IgD-negative memory B cell (primary cell): ENCODE measurements at regions not wholly inside any gene's neighbourhood (a gene's known extent, or its start where the extent isn't known, plus 50 kb on each side); places are given as distances from the start of the nearest gene placed in this dataset.
A peak's percentile ranks its signal among the peaks of the same experiment; 100 is the strongest.
"Not testable (repeated sequence)": the region's sequence is repeated elsewhere in the genome, so short reads cannot be mapped to it uniquely, and the experiment has no call there.

Source experiments
- H3K27ac Mint-ChIP-seq, 3 donors: one replicate each; pipeline ENCODE4 v1.8.0; 2020 to 2022; ENCODE audit warnings: mild to moderate bottlenecking in 3 of 3, mixed read lengths in 3 of 3, moderate library complexity in 1 of 3
- H3K27me3 Mint-ChIP-seq: one replicate; pipeline ENCODE4 v1.8.0; 2021; ENCODE audit warnings: mixed read lengths
- H3K36me3 Mint-ChIP-seq: one replicate; pipeline ENCODE4 v1.8.0; 2020; ENCODE audit warnings: mild to moderate bottlenecking, mixed read lengths
- H3K4me1 Mint-ChIP-seq, 3 donors: one replicate each; pipeline ENCODE4 v1.8.0; 2020 to 2022; ENCODE audit warnings: mixed read lengths in 3 of 3, mild to moderate bottlenecking in 1 of 3
- H3K4me3 Mint-ChIP-seq, 4 donors: one replicate each; pipeline ENCODE4 v1.8.0; 2020 to 2022; ENCODE audit warnings: mild to moderate bottlenecking in 4 of 4, mixed read lengths in 4 of 4, moderate library complexity in 3 of 4
- H3K9me3 Mint-ChIP-seq, 3 donors: one replicate each; pipeline ENCODE4 v1.8.0; 2020 to 2021; ENCODE audit warnings: mixed read lengths in 3 of 3, mild to moderate bottlenecking in 1 of 3

- H3K9me3 Mint-ChIP-seq, result no peaks in the 10 kb centered on the region
- peak overlapping the region; percentile 30 to 73 (median 56) for H3K4me3 Mint-ChIP-seq
- peak overlapping the region in 1 of 3 donors; percentile 59 for H3K27ac Mint-ChIP-seq
- peaks cover 8% of the 10 kb centered on the region for H3K27me3 Mint-ChIP-seq
- H3K4me1 Mint-ChIP-seq, result peaks cover 0 to 4% (median 2%) of the 10 kb centered on the region in 3 donors
- H3K36me3 Mint-ChIP-seq, result no peaks in the 10 kb centered on the region
Observed at GRCh38 chr14:106276326-106277267, 750.2 kb downstream of the TMEM121 start.

- peak overlapping the region in 1 of 3 donors; percentile 39 for H3K27ac Mint-ChIP-seq
Observed at GRCh38 chr14:106277503-106277902, 751.1 kb downstream of the TMEM121 start.

GRCh38 chr14:106280876-106281275, 754.5 kb downstream of the TMEM121 start:
- Mint-ChIP-seq H3K36me3 (no peaks in the 10 kb centered on the region), H3K27ac (no peak overlapping the region), H3K9me3 (no peaks in the 10 kb centered on the region), H3K4me1 (peaks cover 0 to 4% (median 2%) of the 10 kb centered on the region in 3 donors), H3K4me3 (no peak overlapping the region), H3K27me3 (peaks cover 6% of the 10 kb centered on the region)

More at GRCh38 chr14:106277503-106277902, 751.1 kb downstream of the TMEM121 start:
- Mint-ChIP-seq H3K9me3 (no peaks in the 10 kb centered on the region), H3K27me3 (peaks cover 8% of the 10 kb centered on the region), H3K4me3 (peak overlapping the region; percentile 30 to 73 (median 57)), H3K4me1 (peaks cover 0 to 4% (median 2%) of the 10 kb centered on the region in 3 donors), H3K36me3 (no peaks in the 10 kb centered on the region)

- Mint-ChIP-seq H3K36me3 (no peaks in the 10 kb centered on the region), H3K9me3 (no peaks in the 10 kb centered on the region), H3K27ac (no peak overlapping the region), H3K27me3 (no peaks in the 10 kb centered on the region), H3K4me1 (no peaks in the 10 kb centered on the region), H3K4me3 (no peak overlapping the region)
Observed at GRCh38 chr14:106286697-106287290, 760.4 kb downstream of the TMEM121 start.

- no peaks in the 10 kb centered on the region for H3K9me3 Mint-ChIP-seq
- no peak overlapping the region for H3K27ac Mint-ChIP-seq
- H3K4me1 Mint-ChIP-seq, result no peaks in the 10 kb centered on the region
- H3K36me3 Mint-ChIP-seq, result no peaks in the 10 kb centered on the region
- no peak overlapping the region for H3K4me3 Mint-ChIP-seq
- H3K27me3 Mint-ChIP-seq, result no peaks in the 10 kb centered on the region
Observed at GRCh38 chr14:106287506-106287905, 761.1 kb downstream of the TMEM121 start.

GRCh38 chr14:106291626-106292025, 765.2 kb downstream of the TMEM121 start:
- H3K4me3 Mint-ChIP-seq, result no peak overlapping the region
- H3K4me1 Mint-ChIP-seq, result no peaks in the 10 kb centered on the region
- no peaks in the 10 kb centered on the region for H3K36me3 Mint-ChIP-seq
- H3K27ac Mint-ChIP-seq, result no peak overlapping the region
- H3K9me3 Mint-ChIP-seq, result no peaks in the 10 kb centered on the region
- H3K27me3 Mint-ChIP-seq, result peaks cover 4% of the 10 kb centered on the region

GRCh38 chr14:106294324-106294723, 767.9 kb downstream of the TMEM121 start:
- Mint-ChIP-seq H3K27ac (no peak overlapping the region), H3K9me3 (peaks cover 0 to 4% (median 0%) of the 10 kb centered on the region in 3 donors), H3K27me3 (peaks cover 4% of the 10 kb centered on the region), H3K4me1 (peaks cover 2 to 7% (median 6%) of the 10 kb centered on the region in 3 donors), H3K4me3 (no peak overlapping the region), H3K36me3 (no peaks in the 10 kb centered on the region)

- peaks cover 4 to 15% (median 11%) of the 10 kb centered on the region in 3 donors for H3K4me1 Mint-ChIP-seq
- not testable (repeated sequence) for H3K27me3 Mint-ChIP-seq, H3K9me3 Mint-ChIP-seq, H3K27ac Mint-ChIP-seq, H3K36me3 Mint-ChIP-seq
- H3K4me3 Mint-ChIP-seq, result peak overlapping the region in 1 of 4 donors; percentile 34
Observed at GRCh38 chr14:106300951-106301510, 774.6 kb downstream of the TMEM121 start.

- H3K27ac Mint-ChIP-seq, H3K9me3 Mint-ChIP-seq, H3K36me3 Mint-ChIP-seq, H3K27me3 Mint-ChIP-seq: not testable (repeated sequence)
- H3K4me3 Mint-ChIP-seq, result peak overlapping the region in 1 of 4 donors; percentile 34
- peaks cover 4 to 15% (median 11%) of the 10 kb centered on the region in 3 donors for H3K4me1 Mint-ChIP-seq
Observed at GRCh38 chr14:106301609-106302008, 775.2 kb downstream of the TMEM121 start.

GRCh38 chr14:106302661-106303060, 776.3 kb downstream of the TMEM121 start:
- no peaks in the 10 kb centered on the region for H3K27me3 Mint-ChIP-seq
- H3K27ac Mint-ChIP-seq, result no peak overlapping the region
- H3K4me1 Mint-ChIP-seq, result peaks cover 4 to 15% (median 11%) of the 10 kb centered on the region in 3 donors
- no peaks in the 10 kb centered on the region for H3K36me3 Mint-ChIP-seq
- no peak overlapping the region for H3K4me3 Mint-ChIP-seq
- H3K9me3 Mint-ChIP-seq, result peaks cover 0 to 4% (median 0%) of the 10 kb centered on the region in 3 donors

- Mint-ChIP-seq H3K27ac (no peak overlapping the region), H3K27me3 (no peaks in the 10 kb centered on the region), H3K36me3 (no peaks in the 10 kb centered on the region), H3K4me3 (no peak overlapping the region), H3K9me3 (no peaks in the 10 kb centered on the region), H3K4me1 (peaks cover 2 to 11% (median 4%) of the 10 kb centered on the region in 3 donors)
Observed at GRCh38 chr14:106304271-106304670, 777.9 kb downstream of the TMEM121 start.

- Mint-ChIP-seq H3K4me3 (peak overlapping the region in 2 of 4 donors; percentile 80 to 82), H3K27me3 (no peaks in the 10 kb centered on the region)
Observed at GRCh38 chr14:106308839-106309389, 782.5 kb downstream of the TMEM121 start.

GRCh38 chr14:106309423-106309822, 783.0 kb downstream of the TMEM121 start:
- H3K4me1 Mint-ChIP-seq, result peaks cover 2 to 15% (median 9%) of the 10 kb centered on the region in 3 donors
- peak overlapping the region in 1 of 3 donors; percentile 91 for H3K27ac Mint-ChIP-seq
- H3K4me3 Mint-ChIP-seq, result peak overlapping the region in 1 of 4 donors; percentile 32
- no peaks in the 10 kb centered on the region for H3K9me3 Mint-ChIP-seq
- H3K27me3 Mint-ChIP-seq, result no peaks in the 10 kb centered on the region
- peaks cover 1% of the 10 kb centered on the region for H3K36me3 Mint-ChIP-seq

More at GRCh38 chr14:106308839-106309389, 782.5 kb downstream of the TMEM121 start:
- no peaks in the 10 kb centered on the region for H3K9me3 Mint-ChIP-seq
- H3K36me3 Mint-ChIP-seq, result peaks cover 1% of the 10 kb centered on the region
- H3K4me1 Mint-ChIP-seq, result peaks cover 2 to 15% (median 9%) of the 10 kb centered on the region in 3 donors
- peak overlapping the region; percentile 83 to 94 (median 91) for H3K27ac Mint-ChIP-seq

GRCh38 chr14:106315436-106315835, 789.1 kb downstream of the TMEM121 start:
- H3K4me3 Mint-ChIP-seq, result no peak overlapping the region
- no peak overlapping the region for H3K27ac Mint-ChIP-seq
- H3K4me1 Mint-ChIP-seq, result peaks cover 2 to 15% (median 9%) of the 10 kb centered on the region in 3 donors
- H3K9me3 Mint-ChIP-seq, result peaks cover 0 to 5% (median 0%) of the 10 kb centered on the region in 3 donors
- H3K27me3 Mint-ChIP-seq, result no peaks in the 10 kb centered on the region
- H3K36me3 Mint-ChIP-seq, result peaks cover 1% of the 10 kb centered on the region

- Mint-ChIP-seq H3K4me3 (no peak overlapping the region), H3K27me3 (no peaks in the 10 kb centered on the region), H3K36me3 (peaks cover 1% of the 10 kb centered on the region), H3K9me3 (peaks cover 0 to 5% (median 0%) of the 10 kb centered on the region in 3 donors), H3K27ac (no peak overlapping the region), H3K4me1 (peaks cover under 1 to 11% (median 3%) of the 10 kb centered on the region in 3 donors)
Observed at GRCh38 chr14:106317593-106317992, 791.2 kb downstream of the TMEM121 start.
